ENCODE measurements at regions not wholly inside any gene's neighbourhood (a gene's known extent, or its start where the extent isn't known, plus 50 kb on each side); places are given as distances from the start of the nearest gene placed in this dataset.

DNA sequence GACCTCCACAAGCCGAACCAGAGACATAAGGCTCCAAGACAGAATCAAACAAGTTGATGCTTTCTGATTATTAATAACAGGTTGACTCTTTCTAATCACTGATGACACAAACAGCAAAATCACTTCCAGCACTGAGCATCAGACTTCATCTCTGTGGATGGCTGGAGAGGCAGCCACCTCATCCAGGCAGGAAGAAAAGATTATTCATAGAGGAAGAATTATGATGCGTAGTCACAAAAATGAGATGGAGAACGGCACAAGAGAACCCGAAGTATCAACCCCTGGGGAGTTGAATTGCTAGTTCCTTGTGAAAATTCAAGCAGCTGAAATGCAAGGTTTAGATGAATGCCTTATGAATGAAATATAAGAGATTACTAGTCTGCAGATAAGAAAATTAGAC lies 49.9 kb upstream of the LMCD1 start:
- H3K4me1 ChIP-seq (ENCODE audit: control insufficient read depth, insufficient read depth, low read length), result no peaks in the 10 kb centered on the region
- in situ Hi-C loops (cut with HindIII; ENCODE audit: low pct_unique_long_range_greater_than_20kb, low sequenced_read_pairs), result no loop called here
- CTCF ChIA-PET, result no interaction called here

More for the DNA sequence above, 49.9 kb upstream of the LMCD1 start:
- TF ChIP-seq SIN3A (IDR thresholded peaks at IDR 0.05; ENCODE audit: borderline replicate concordance, insufficient read depth, low read depth, low read length) (no peak), POLR2AphosphoS5 (IDR thresholded peaks at IDR 0.05; ENCODE audit: low read depth, low read length) (no peak), TCF7L2 (IDR thresholded peaks at IDR 0.05; ENCODE audit: low read depth, low read length) (no peak), REST (IDR thresholded peaks at IDR 0.05; ENCODE audit: insufficient read depth in 1 of 2, low read depth in 2 of 2, low read length in 1 of 2) (no peak)
- TF ChIP-seq, protein P1, sequence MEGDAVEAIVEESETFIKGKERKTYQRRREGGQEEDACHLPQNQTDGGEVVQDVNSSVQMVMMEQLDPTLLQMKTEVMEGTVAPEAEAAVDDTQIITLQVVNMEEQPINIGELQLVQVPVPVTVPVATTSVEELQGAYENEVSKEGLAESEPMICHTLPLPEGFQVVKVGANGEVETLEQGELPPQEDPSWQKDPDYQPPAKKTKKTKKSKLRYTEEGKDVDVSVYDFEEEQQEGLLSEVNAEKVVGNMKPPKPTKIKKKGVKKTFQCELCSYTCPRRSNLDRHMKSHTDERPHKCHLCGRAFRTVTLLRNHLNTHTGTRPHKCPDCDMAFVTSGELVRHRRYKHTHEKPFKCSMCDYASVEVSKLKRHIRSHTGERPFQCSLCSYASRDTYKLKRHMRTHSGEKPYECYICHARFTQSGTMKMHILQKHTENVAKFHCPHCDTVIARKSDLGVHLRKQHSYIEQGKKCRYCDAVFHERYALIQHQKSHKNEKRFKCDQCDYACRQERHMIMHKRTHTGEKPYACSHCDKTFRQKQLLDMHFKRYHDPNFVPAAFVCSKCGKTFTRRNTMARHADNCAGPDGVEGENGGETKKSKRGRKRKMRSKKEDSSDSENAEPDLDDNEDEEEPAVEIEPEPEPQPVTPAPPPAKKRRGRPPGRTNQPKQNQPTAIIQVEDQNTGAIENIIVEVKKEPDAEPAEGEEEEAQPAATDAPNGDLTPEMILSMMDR (IDR thresholded peaks at IDR 0.05), result no peak
- intact Hi-C loops (cut with micrococcal nuclease; ENCODE audit: unreplicated experiment), result no loop called here
- Histone ChIP-seq H3K36me3 (ENCODE audit: control insufficient read depth, insufficient read depth, low read length) (no peaks in the 10 kb centered on the region), H3K27ac (ENCODE audit: low read length) (no peak overlapping the region), H3K4me3 (ENCODE audit: low read depth in 2 of 2, low read length in 2 of 2) (no peak overlapping the region), H3K9me3 (ENCODE audit: control insufficient read depth, insufficient read depth, low read depth, low read length) (no peaks in the 10 kb centered on the region), H3K27me3 (ENCODE audit: control insufficient read depth, insufficient read depth, low read length) (no peaks in the 10 kb centered on the region)
- ATAC-seq (no peak), DNase-seq (ENCODE audit: low read depth, low spot score) (no peak)
- no TSS peak for BruUV-seq (replicated peaks)
- POLR2A ChIA-PET, result no interaction called here
